Esophagus muscularis mucosa (tissue), 3 donors: ENCODE measurements at regions not wholly inside any gene's neighbourhood (a gene's known extent, or its start where the extent isn't known, plus 50 kb on each side); places are given as distances from the start of the nearest gene placed in this dataset.

Experiments
- CTCF ChIP-seq, 3 experiments: fragments of 200-600 bp in 2 of 3; fragments of 450-650 bp in 1 of 3; sonication (generic) in 2 of 3; IDR thresholded peaks; one replicate each; pipeline ENCODE4 v1.5.1; 2017 to 2019; ENCODE audit warnings: antibody characterized with exemption in 3 of 3, mild to moderate bottlenecking in 2 of 3, moderate library complexity in 1 of 3
- POLR2A ChIP-seq: fragments of 450-650 bp; IDR thresholded peaks from one replicate; pipeline ENCODE4 v1.6.1; 2017; ENCODE audit warnings: antibody characterized with exemption, moderate library complexity, mild to moderate bottlenecking, low read depth

GRCh38 chr18:40423291-40423690, 1531.7 kb upstream of the PIK3C3 start:
- TF ChIP-seq CTCF (IDR thresholded peaks at IDR 0.05) (no peak), POLR2A (no peak)
